HEK293 (cell line): ENCODE measurements at regions not wholly inside any gene's neighbourhood (a gene's known extent, or its start where the extent isn't known, plus 50 kb on each side); places are given as distances from the start of the nearest gene placed in this dataset.

Source experiments
- HOXC10 ChIP-seq: sonication (generic); formaldehyde crosslinking; IDR thresholded peaks from 2 replicates; pipeline ENCODE4 v1.8.1; 2023; ENCODE audit warnings: mild to moderate bottlenecking, missing genetic modification reagents
- TRIM28 ChIP-seq: IDR thresholded peaks from 2 replicates; pipeline ENCODE4 v1.6.1; 2011; ENCODE audit warnings: low read length, control low read depth, borderline replicate concordance
- YY1 ChIP-seq: fragments of 450-650 bp; formaldehyde crosslinking; IDR thresholded peaks from 2 replicates; pipeline ENCODE4 v1.5.1; 2018; ENCODE audit warnings: missing biosample characterization, missing genetic modification characterization
- ZNF404 ChIP-seq: fragments of 450-650 bp; formaldehyde crosslinking; IDR thresholded peaks from 2 replicates; pipeline ENCODE4 v1.5.1; 2017; ENCODE audit warnings: missing biosample characterization, missing genetic modification characterization
- TF ChIP-seq, protein P1 (sequence below): fragments of 450-650 bp; formaldehyde crosslinking; IDR thresholded peaks from 2 replicates; pipeline ENCODE4 v1.5.1; 2016; ENCODE audit warnings: missing biosample characterization, missing genetic modification characterization

DNA sequence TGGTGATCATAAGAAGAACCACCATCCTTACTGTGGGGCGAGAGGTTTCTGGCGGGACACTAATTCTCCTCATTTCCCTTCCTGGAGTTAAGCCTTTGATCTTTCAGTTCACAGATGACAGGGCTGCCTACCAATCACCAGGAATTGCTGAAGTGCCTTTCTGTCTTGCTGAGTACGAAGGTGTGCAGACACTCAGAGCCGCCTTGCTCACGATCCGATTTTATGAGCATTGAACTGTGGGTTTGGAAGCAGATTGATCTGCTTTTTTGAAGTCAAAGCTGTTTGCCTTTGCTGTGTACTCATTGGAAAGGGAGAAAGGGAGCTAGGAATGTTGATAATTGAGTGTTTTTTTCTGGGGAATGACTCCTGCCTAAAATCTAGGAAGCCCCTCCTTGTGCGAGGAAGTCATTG is 129.1 kb upstream of the SALL4 start:
- TF ChIP-seq, protein P1, sequence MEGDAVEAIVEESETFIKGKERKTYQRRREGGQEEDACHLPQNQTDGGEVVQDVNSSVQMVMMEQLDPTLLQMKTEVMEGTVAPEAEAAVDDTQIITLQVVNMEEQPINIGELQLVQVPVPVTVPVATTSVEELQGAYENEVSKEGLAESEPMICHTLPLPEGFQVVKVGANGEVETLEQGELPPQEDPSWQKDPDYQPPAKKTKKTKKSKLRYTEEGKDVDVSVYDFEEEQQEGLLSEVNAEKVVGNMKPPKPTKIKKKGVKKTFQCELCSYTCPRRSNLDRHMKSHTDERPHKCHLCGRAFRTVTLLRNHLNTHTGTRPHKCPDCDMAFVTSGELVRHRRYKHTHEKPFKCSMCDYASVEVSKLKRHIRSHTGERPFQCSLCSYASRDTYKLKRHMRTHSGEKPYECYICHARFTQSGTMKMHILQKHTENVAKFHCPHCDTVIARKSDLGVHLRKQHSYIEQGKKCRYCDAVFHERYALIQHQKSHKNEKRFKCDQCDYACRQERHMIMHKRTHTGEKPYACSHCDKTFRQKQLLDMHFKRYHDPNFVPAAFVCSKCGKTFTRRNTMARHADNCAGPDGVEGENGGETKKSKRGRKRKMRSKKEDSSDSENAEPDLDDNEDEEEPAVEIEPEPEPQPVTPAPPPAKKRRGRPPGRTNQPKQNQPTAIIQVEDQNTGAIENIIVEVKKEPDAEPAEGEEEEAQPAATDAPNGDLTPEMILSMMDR (tag by site-specific recombination): no peak
- no peak for TF ChIP-seq ZNF404 (tag by site-specific recombination)
- no peak for TF ChIP-seq HOXC10 (CRISPR knock-in tag)
- no peak for TF ChIP-seq YY1 (tag by site-specific recombination)
- TF ChIP-seq TRIM28: no peak
